ENCODE measurements at regions not wholly inside any gene's neighbourhood (a gene's known extent, or its start where the extent isn't known, plus 50 kb on each side); places are given as distances from the start of the nearest gene placed in this dataset.

DNA sequence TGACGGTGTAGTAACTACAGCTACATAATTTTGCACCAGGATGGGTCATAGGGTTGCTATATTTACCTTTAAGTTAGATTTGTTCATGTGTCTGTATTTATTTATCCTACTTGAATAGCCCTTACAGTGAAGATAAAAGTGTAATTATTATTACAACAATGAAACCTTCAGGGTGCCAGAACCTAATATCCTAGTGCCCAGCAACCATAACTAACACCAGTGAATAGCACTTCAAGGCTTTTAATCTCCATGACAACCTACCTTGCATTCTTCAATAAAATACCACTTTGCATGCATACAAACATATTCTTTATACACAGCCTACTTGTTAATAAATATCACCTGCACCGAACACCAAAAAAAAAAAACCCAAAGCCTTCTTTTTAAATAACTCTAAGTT is 58.7 kb upstream of the G2E3 start:
- TF ChIP-seq POLR2A (IDR thresholded peaks at IDR 0.05; ENCODE audit: low read length) (no peak), GATA1 (IDR thresholded peaks at IDR 0.05; ENCODE audit: low read depth, low read length) (no peak)

Data from erythroblast (primary cell).